ENCODE measurements at regions not wholly inside any gene's neighbourhood (a gene's known extent, or its start where the extent isn't known, plus 50 kb on each side); places are given as distances from the start of the nearest gene placed in this dataset.

DNA sequence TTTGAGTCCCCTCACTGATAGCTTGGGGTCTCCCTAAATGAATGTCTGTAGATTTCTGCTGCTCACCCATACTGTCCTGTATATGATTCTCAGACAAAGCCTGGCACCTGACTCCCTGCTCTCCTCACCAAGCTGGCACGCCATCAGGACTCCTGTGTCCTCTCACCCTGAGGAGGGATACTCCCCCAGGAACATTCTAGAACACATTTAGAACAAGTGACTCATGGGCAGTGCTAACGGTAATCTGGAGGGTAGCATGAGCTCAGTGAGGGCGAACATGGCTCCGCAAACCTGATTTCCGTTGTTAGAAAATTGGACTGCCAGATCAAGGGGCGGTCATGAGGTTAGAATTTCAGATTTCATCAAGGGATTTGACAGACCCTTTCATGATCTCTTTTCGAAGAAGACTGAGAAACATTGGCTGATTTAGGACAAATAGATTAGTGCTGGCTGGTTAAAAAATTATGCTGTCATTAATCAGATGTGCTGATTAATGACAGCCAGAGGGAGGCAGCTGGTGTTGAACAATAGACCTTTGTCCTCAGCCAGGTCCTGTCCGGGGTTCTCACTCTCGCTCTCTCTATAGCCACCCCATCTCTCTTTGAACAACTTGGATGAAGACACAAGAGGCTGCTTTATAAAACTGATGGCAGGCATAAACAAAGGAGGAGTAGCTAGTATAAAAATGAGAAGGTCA is 244.3 kb downstream of the PTTG2 start:
- TF ChIP-seq, protein P1, sequence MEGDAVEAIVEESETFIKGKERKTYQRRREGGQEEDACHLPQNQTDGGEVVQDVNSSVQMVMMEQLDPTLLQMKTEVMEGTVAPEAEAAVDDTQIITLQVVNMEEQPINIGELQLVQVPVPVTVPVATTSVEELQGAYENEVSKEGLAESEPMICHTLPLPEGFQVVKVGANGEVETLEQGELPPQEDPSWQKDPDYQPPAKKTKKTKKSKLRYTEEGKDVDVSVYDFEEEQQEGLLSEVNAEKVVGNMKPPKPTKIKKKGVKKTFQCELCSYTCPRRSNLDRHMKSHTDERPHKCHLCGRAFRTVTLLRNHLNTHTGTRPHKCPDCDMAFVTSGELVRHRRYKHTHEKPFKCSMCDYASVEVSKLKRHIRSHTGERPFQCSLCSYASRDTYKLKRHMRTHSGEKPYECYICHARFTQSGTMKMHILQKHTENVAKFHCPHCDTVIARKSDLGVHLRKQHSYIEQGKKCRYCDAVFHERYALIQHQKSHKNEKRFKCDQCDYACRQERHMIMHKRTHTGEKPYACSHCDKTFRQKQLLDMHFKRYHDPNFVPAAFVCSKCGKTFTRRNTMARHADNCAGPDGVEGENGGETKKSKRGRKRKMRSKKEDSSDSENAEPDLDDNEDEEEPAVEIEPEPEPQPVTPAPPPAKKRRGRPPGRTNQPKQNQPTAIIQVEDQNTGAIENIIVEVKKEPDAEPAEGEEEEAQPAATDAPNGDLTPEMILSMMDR (conservative IDR thresholded peaks at IDR 0.05), result no peak
- TF ChIP-seq ZFX (IDR thresholded peaks at IDR 0.05), result no peak

Measured in C4-2B (cell line).